HepG2 (cell line): ENCODE measurements at regions not wholly inside any gene's neighbourhood (a gene's known extent, or its start where the extent isn't known, plus 50 kb on each side); places are given as distances from the start of the nearest gene placed in this dataset.

ENCODE experiments used
- ATAC-seq: fragments of 200-7000 bp; cut with Tn5 transposase; 3 replicates; pipeline ENCODE4 v1.9.1; 2020; ENCODE audit warnings: mild to moderate bottlenecking, moderate library complexity
- BruUV-seq: library from RNA; stranded (reverse); fragments of 400-500 nt; replicated peaks from 2 replicates; lab custom pipeline; 2021; lab: Mats Ljungman, UMichigan
- CTCF ChIA-PET: fragments of 300-600 bp; formaldehyde crosslinking; extraction: SDS; loops from one replicate; lab custom pipeline; 2021; ENCODE audit warnings: low total read pairs, inconsistent platforms, low intra/inter-chr PET ratio; lab: Yijun Ruan, JAX
- POLR2A ChIA-PET: fragments of 350-600 bp; sonication (Branson Sonifier 250); formaldehyde crosslinking; loops from one replicate; lab custom pipeline; 2020; ENCODE audit warnings: antibody characterized with exemption, inconsistent platforms; lab: Yijun Ruan, JAX
- DNase-seq: peaks from one replicate; pipeline ENCODE4 v3.0.0-alpha.2; 2015; ENCODE audit warnings: low spot score
- FAIRE-seq: peaks from 3 replicates; lab custom pipeline; 2011; peaks lifted over from hg19 to GRCh38; lab: Jason Lieb, UNC
- H2AFZ ChIP-seq: one replicate; pipeline ENCODE4 v1.6.1; 2011; ENCODE audit warnings: low read length, inconsistent platforms
- H3K27ac ChIP-seq: fragments of 300-600 bp; 3 replicates; pipeline ENCODE4 v1.8.0; 2011; ENCODE audit warnings: mixed run types, mild to moderate bottlenecking, mixed read lengths, low read length, inconsistent platforms; ENCODE audit not compliant: insufficient read depth; ENCODE audit errors: extremely low read length
- H3K27me3 ChIP-seq, 2 experiments: fragments of 200-600 bp in 1 of 2; 2 replicates in 1 of 2; 3 replicates in 1 of 2; pipeline versions ENCODE4 v1.6.0 to v1.8.0; 2011; ENCODE audit warnings: low read length in 2 of 2, mild to moderate bottlenecking in 2 of 2, moderate library complexity in 2 of 2, inconsistent platforms in 1 of 2; ENCODE audit not compliant: insufficient read depth in 2 of 2, control insufficient read depth in 1 of 2
- H3K36me3 ChIP-seq, 2 experiments: fragments of 200-600 bp in 1 of 2; replicated peaks in 1 of 2; 2 replicates in 1 of 2; 3 replicates in 1 of 2; pipeline versions ENCODE4 v1.5.1 to v1.8.0; 2011; ENCODE audit warnings: low read length in 2 of 2, inconsistent platforms in 1 of 2; ENCODE audit not compliant: insufficient read depth in 2 of 2, control insufficient read depth in 1 of 2
- H3K4me1 ChIP-seq: 2 replicates; pipeline ENCODE4 v1.5.1; 2012; ENCODE audit warnings: low read length, inconsistent platforms; ENCODE audit not compliant: insufficient read depth
- H3K4me2 ChIP-seq: 2 replicates; pipeline ENCODE4 v1.6.0; 2011; ENCODE audit warnings: low read depth, low read length, inconsistent platforms
- H3K4me3 ChIP-seq, 3 experiments: fragments of 200-600 bp in 1 of 3; sonication (generic), shearing (Covaris generic) in 1 of 3; replicated peaks in 1 of 3; 2 replicates each; pipeline ENCODE4 v1.5.1; 2011 to 2016; ENCODE audit warnings: low read length in 3 of 3, inconsistent platforms in 2 of 3, low read depth in 2 of 3, mild to moderate bottlenecking in 2 of 3, control low read depth in 1 of 3, mixed read lengths in 1 of 3; ENCODE audit not compliant: insufficient read depth in 1 of 3
- H3K79me2 ChIP-seq: one replicate; pipeline ENCODE4 v1.6.1; 2011; ENCODE audit warnings: low read length, inconsistent platforms; ENCODE audit not compliant: insufficient read depth
- H3K9ac ChIP-seq: 2 replicates; pipeline ENCODE4 v1.6.0; 2011; ENCODE audit warnings: mild to moderate bottlenecking, low read depth, low read length, inconsistent platforms; ENCODE audit not compliant: insufficient read depth
- H3K9me3 ChIP-seq: 2 replicates; pipeline ENCODE4 v1.5.1; 2012; ENCODE audit warnings: mild to moderate bottlenecking, low read length
- H4K20me1 ChIP-seq: 2 replicates; pipeline ENCODE4 v1.6.0; 2011; ENCODE audit warnings: inconsistent platforms, mild to moderate bottlenecking, low read length, moderate library complexity; ENCODE audit not compliant: insufficient read depth
- CHD4 ChIP-seq: fragments of 200-600 bp; sonication (generic); IDR thresholded peaks from 2 replicates; pipeline ENCODE4 v1.7.0; 2017; ENCODE audit warnings: mild to moderate bottlenecking, low read length, borderline replicate concordance
- DNMT3B ChIP-seq: conservative IDR thresholded peaks from 2 replicates; pipeline ENCODE4 v1.6.1; 2016; ENCODE audit warnings: missing biosample characterization, control low read depth
- HBP1 ChIP-seq: IDR thresholded peaks from 2 replicates; pipeline ENCODE4 v1.6.1; 2016; ENCODE audit warnings: low read depth, control low read depth
- KLF6 ChIP-seq: IDR thresholded peaks from 2 replicates; pipeline ENCODE4 v1.8.0; 2016; ENCODE audit warnings: missing biosample characterization, missing genetic modification reagents
- MBNL3 ChIP-seq: fragments of 250-450 bp; sonication (Bioruptor Pico); conservative IDR thresholded peaks from 2 replicates; pipeline ENCODE4 v1.8.0; 2022; ENCODE audit warnings: mild to moderate bottlenecking, inconsistent platforms
- MTA3 ChIP-seq: sonication (generic); formaldehyde crosslinking; IDR thresholded peaks from 2 replicates; pipeline ENCODE4 v1.4.0; 2020; ENCODE audit warnings: missing genetic modification reagents
- NFRKB ChIP-seq: fragments of 450-650 bp; IDR thresholded peaks from 2 replicates; pipeline ENCODE4 v1.6.1; 2017
- NR1H2 ChIP-seq: sonication (generic); formaldehyde crosslinking; IDR thresholded peaks from 2 replicates; pipeline ENCODE4 v1.8.1; 2022; ENCODE audit warnings: low read depth, missing genetic modification reagents, borderline replicate concordance
- RXRB ChIP-seq: IDR thresholded peaks from 2 replicates; pipeline ENCODE4 v1.6.1; 2016; ENCODE audit warnings: borderline replicate concordance, missing genetic modification reagents, missing compliant biosample characterization
- SP2 ChIP-seq: sonication (generic); formaldehyde crosslinking; IDR thresholded peaks from 2 replicates; pipeline ENCODE4 v1.5.1; 2020; ENCODE audit warnings: mild to moderate bottlenecking, missing genetic modification reagents
- ZNF232 ChIP-seq: sonication (generic); formaldehyde crosslinking; IDR thresholded peaks from 2 replicates; pipeline ENCODE4 v1.4.0; 2020; ENCODE audit warnings: missing genetic modification reagents, borderline replicate concordance
- ZNF562 ChIP-seq: sonication (generic); formaldehyde crosslinking; IDR thresholded peaks from 2 replicates; pipeline ENCODE4 v1.8.0; 2022; ENCODE audit warnings: missing genetic modification reagents, borderline replicate concordance
- ZNF605 ChIP-seq: sonication (generic); formaldehyde crosslinking; IDR thresholded peaks from 2 replicates; pipeline ENCODE4 v1.8.0; 2022; ENCODE audit warnings: mild to moderate bottlenecking, missing genetic modification reagents
- ZNF644 ChIP-seq: IDR thresholded peaks from 2 replicates; pipeline ENCODE4 v1.6.1; 2016; ENCODE audit warnings: low read depth
- ZNF710 ChIP-seq: sonication (generic); formaldehyde crosslinking; IDR thresholded peaks from 2 replicates; pipeline ENCODE4 v1.5.0; 2020; ENCODE audit warnings: mild to moderate bottlenecking, missing genetic modification reagents, borderline replicate concordance
- ZNF780A ChIP-seq: sonication (generic); formaldehyde crosslinking; IDR thresholded peaks from 2 replicates; pipeline ENCODE4 v1.8.0; 2022; ENCODE audit warnings: mild to moderate bottlenecking, missing genetic modification reagents, moderate library complexity
- ZUFSP ChIP-seq: sonication (generic); formaldehyde crosslinking; IDR thresholded peaks from 2 replicates; pipeline ENCODE4 v1.9.0; 2021; ENCODE audit warnings: missing genetic modification reagents, mild to moderate bottlenecking, borderline replicate concordance
- WGBS: methylation state at CpG from one replicate; pipeline ENCODE4 v1.1.6; 2017; ENCODE audit warnings: low lambda C conversion rate; 5-methylcytosine and 5-hydroxymethylcytosine counted together
- in situ Hi-C: cut with HindIII; loops from 2 replicates; pipeline ENCODE4 v1.10.0; 2017; ENCODE audit warnings: low pct_unique_long_range_greater_than_20kb; ENCODE audit not compliant: extremely low pct_ligation_motif_present
- intact Hi-C: fragments of 100-400 bp; cut with micrococcal nuclease; formaldehyde crosslinking; loops from one replicate; pipeline ENCODE4 v1.10.0; 2022; ENCODE audit not compliant: unreplicated experiment
- TF ChIP-seq, protein P1 (sequence below): IDR thresholded peaks from 2 replicates; pipeline ENCODE4 v1.6.1; 2016; ENCODE audit warnings: mild to moderate bottlenecking
- TF ChIP-seq, protein P2 (sequence below): IDR thresholded peaks from 2 replicates; pipeline ENCODE4 v1.6.1; 2016

DNA sequence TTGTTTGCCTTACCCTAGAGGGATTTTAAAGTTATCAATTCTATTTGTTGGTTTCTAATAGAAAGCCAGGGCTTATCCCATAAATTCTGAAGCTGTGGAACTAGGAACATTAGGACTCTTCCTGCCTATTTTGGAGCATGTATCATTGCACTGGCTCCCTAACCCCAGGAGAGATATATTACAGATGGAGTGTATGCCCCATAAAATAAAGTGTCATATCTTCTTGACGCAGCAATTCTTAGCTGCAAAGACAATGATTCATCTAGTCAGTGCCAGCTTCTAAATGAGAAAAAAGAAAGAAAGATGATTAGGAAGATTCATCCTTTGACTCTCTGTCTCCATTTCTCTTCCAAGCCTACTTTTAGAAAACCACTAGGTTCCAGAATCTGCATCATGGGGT lies 74.8 kb upstream of the MAGI1 start:
- CTCF ChIA-PET: no interaction called here
- POLR2A ChIA-PET: no interaction called here

More for the DNA sequence above, 74.8 kb upstream of the MAGI1 start:
- FAIRE-seq (no peak), ATAC-seq (no peak), DNase-seq (no peak)
- H3K27me3 ChIP-seq: peaks cover 0 to 2% of the 10 kb centered on the region in 2 experiments; a peak in 1 of 5 replicates
- H3K36me3 ChIP-seq: no peaks in the 10 kb centered on the region
- 83% methylated on average over 1 of the region's 1 CpG for WGBS
- in situ Hi-C loops: no loop called here
- H3K9ac ChIP-seq: no peak overlapping the region
- H3K27ac ChIP-seq: no peak overlapping the region
- no peak overlapping the region for H3K4me2 ChIP-seq
- no peaks in the 10 kb centered on the region for H4K20me1 ChIP-seq
- no peaks in the 10 kb centered on the region for H3K79me2 ChIP-seq
- BruUV-seq: no TSS peak
- no peak overlapping the region for H3K4me3 ChIP-seq
- H2AFZ ChIP-seq: no peak overlapping the region
- intact Hi-C loops: no loop called here
- no peaks in the 10 kb centered on the region for H3K9me3 ChIP-seq
- peaks cover 24% of the 10 kb centered on the region for H3K4me1 ChIP-seq
- TF ChIP-seq SP2 (CRISPR knock-in tag) (no peak), RXRB (CRISPR knock-in tag) (no peak), ZUFSP (CRISPR knock-in tag) (no peak), ZNF562 (no peak), ZNF710 (no peak), HBP1 (no peak), NFRKB (no peak), DNMT3B (no peak), ZNF644 (CRISPR knock-in tag) (no peak), NR1H2 (CRISPR knock-in tag) (no peak), ZNF780A (CRISPR knock-in tag) (no peak), ZNF605 (no peak), KLF6 (no peak), ZNF232 (CRISPR knock-in tag) (no peak), MTA3 (CRISPR knock-in tag) (no peak), MBNL3 (CRISPR knock-in tag) (no peak), CHD4 (no peak)
- TF ChIP-seq, protein P1, sequence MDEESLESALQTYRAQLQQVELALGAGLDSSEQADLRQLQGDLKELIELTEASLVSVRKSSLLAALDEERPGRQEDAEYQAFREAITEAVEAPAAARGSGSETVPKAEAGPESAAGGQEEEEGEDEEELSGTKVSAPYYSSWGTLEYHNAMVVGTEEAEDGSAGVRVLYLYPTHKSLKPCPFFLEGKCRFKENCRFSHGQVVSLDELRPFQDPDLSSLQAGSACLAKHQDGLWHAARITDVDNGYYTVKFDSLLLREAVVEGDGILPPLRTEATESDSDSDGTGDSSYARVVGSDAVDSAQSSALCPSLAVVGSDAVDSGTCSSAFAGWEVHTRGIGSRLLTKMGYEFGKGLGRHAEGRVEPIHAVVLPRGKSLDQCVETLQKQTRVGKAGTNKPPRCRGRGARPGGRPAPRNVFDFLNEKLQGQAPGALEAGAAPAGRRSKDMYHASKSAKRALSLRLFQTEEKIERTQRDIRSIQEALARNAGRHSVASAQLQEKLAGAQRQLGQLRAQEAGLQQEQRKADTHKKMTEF: no peak
- TF ChIP-seq, protein P2, sequence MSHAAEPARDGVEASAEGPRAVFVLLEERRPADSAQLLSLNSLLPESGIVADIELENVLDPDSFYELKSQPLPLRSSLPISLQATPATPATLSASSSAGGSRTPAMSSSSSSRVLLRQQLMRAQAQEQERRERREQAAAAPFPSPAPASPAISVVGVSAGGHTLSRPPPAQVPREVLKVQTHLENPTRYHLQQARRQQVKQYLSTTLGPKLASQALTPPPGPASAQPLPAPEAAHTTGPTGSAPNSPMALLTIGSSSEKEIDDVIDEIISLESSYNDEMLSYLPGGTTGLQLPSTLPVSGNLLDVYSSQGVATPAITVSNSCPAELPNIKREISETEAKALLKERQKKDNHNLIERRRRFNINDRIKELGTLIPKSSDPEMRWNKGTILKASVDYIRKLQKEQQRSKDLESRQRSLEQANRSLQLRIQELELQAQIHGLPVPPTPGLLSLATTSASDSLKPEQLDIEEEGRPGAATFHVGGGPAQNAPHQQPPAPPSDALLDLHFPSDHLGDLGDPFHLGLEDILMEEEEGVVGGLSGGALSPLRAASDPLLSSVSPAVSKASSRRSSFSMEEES (CRISPR knock-in tag): no peak
